Fibroblast of pulmonary artery (primary cell): ENCODE measurements at regions not wholly inside any gene's neighbourhood (a gene's known extent, or its start where the extent isn't known, plus 50 kb on each side); places are given as distances from the start of the nearest gene placed in this dataset.
"Not testable (repeated sequence)": the region's sequence is repeated elsewhere in the genome, so short reads cannot be mapped to it uniquely, and the experiment has no call there.

Experiments used
- DNase-seq: peaks from one replicate; pipeline ENCODE4 v3.0.0-alpha.2; 2010; ENCODE audit warnings: low read depth
- H3K4me3 ChIP-seq: replicated peaks from 2 replicates; pipeline ENCODE4 v1.5.1; 2011; ENCODE audit warnings: low read depth, mild to moderate bottlenecking, control low read depth, low read length, moderate library complexity
- TF ChIP-seq, protein P1 (sequence below): IDR thresholded peaks from 2 replicates; pipeline ENCODE4 v1.5.1; 2011; ENCODE audit warnings: mild to moderate bottlenecking, control low read depth, low read length, inconsistent platforms; ENCODE audit errors: missing control alignments

DNA sequence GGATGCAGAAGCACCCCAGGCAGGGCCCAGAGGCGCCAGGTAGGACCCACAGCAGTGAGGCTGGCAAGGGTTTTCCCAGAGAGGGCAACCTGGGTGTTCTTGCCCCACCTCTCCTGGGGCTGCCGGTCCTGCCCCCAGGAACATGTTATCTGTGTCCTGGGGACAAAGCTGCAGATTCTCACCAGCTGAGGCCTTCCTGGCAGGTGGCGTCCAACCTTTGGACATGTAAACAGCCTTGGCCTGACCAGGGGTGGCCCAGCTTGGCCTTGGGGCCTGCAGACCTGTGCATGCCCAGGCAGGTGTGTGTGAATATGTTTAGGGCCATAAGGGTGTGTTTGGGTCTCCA lies 101.8 kb upstream of the LARP1 start:
- DNase-seq = no peak
- no peak overlapping the region for H3K4me3 ChIP-seq
- TF ChIP-seq, protein P1, sequence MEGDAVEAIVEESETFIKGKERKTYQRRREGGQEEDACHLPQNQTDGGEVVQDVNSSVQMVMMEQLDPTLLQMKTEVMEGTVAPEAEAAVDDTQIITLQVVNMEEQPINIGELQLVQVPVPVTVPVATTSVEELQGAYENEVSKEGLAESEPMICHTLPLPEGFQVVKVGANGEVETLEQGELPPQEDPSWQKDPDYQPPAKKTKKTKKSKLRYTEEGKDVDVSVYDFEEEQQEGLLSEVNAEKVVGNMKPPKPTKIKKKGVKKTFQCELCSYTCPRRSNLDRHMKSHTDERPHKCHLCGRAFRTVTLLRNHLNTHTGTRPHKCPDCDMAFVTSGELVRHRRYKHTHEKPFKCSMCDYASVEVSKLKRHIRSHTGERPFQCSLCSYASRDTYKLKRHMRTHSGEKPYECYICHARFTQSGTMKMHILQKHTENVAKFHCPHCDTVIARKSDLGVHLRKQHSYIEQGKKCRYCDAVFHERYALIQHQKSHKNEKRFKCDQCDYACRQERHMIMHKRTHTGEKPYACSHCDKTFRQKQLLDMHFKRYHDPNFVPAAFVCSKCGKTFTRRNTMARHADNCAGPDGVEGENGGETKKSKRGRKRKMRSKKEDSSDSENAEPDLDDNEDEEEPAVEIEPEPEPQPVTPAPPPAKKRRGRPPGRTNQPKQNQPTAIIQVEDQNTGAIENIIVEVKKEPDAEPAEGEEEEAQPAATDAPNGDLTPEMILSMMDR = no peak

GRCh38 chr5:154652746-154653417 lies 102.3 kb upstream of the LARP1 start:
- TF ChIP-seq, protein P1 = peak; percentile 15
- peak; percentile 27 for DNase-seq
- no peak overlapping the region for H3K4me3 ChIP-seq

DNA sequence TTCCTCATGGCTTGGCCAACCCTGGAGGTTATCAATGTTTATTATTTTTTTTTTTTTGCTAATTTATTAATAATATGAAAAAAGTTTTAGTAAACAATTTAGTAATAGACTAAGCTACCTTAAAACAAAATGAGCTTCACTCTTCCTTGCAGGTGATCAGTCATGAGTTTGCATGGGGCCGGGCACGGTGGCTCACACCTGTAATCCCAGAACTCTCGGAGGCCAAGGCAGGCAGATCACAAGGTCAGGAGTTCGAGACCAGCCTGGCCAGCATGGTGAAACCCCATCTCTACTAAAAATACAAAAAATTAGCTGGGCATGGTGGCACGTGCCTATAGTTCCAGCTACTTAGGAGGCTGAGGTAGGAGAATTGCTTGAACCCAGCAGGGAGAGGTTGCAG lies 103.4 kb upstream of the LARP1 start:
- not testable (repeated sequence) for DNase-seq, H3K4me3 ChIP-seq

DNA sequence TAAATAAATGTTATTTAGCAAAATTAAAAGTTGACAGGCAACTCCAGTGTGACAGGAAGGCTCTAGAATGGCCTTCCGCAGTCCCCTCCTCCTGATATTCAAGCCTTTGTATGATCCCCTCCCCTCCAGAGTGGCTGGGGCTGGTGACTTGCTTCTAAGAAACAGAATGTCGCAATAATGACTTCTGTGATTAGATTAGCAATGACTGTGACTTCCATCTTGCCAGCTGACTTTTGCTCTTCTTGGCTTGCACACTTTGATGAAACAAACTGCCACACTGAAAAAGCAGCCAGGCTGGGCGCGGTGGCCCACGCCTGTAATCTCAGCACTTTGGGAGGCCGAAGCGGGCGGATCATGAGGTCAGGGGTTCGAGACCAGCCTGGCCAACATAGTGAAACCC lies 106.5 kb upstream of the LARP1 start:
- TF ChIP-seq, protein P1 = no peak
- H3K4me3 ChIP-seq = no peak overlapping the region
- peak; percentile 31 for DNase-seq

- TF ChIP-seq, protein P1 = no peak
- H3K4me3 ChIP-seq = no peak overlapping the region
- DNase-seq = no peak
These were observed 106.9 kb upstream of the LARP1 start for GRCh38 chr5:154648229-154648628.

DNA sequence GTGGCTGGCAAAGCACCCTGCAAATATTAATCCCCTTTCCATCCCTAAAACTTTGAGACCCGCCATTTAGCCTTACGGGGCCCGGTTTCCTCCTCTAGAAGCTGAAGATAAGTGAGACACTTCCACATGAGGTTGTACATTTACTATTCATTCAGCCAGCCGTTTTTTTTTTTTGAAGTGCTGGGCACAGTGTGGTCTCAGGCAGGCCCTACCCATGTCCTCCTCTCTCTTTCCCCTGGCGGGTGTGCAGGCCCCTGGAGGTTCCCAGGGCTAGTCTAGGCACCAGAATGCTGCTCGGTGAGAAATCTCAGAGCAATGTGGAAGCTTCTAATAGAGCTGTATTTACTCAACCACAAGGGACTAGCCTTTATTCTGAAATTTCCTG lies 107.4 kb upstream of the LARP1 start:
- TF ChIP-seq, protein P1 = no peak
- no peak overlapping the region for H3K4me3 ChIP-seq
- no peak for DNase-seq

DNA sequence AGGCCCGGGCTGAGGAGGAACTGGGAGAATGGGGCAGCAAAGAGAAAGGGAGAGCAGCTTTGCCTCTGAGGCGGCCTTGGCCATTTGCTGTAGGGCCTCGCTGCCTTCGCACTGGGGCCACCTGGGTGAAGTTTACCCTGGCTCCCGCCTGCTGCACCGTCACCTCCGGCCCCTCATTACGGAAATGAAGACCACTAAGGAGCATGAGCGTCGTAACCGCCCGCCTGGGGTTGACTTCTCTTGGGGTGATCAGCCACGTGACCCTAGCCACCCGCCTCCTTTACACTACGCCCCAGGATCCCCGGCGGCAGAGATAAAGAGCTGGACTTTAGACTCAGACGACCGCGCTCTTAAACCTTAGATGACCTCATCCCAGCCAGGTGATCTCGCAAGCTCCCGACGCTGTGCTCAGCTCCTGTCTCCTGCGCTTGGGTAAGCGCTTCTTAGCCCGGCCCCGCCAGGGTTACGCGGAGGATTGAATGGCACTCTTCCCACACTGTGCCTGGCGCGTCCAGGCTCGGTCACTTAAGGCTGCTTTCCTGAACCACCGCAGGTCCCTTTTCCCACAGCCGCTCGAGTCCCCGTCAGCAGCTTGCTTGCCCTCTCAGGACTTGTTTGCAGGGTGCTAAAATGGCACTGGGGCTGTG lies 107.9 kb upstream of the LARP1 start:
- DNase-seq = peak; percentile 33
- H3K4me3 ChIP-seq = peak overlapping the region; percentile 12
- TF ChIP-seq, protein P1 = no peak
